ENCODE measurements at regions not wholly inside any gene's neighbourhood (a gene's known extent, or its start where the extent isn't known, plus 50 kb on each side); places are given as distances from the start of the nearest gene placed in this dataset.

GRCh38 chr2:17272652-17273525, 245.4 kb downstream of the RAD51AP2 start:
- TF ChIP-seq CTCF (conservative IDR thresholded peaks at IDR 0.05; ENCODE audit: low read depth in 2 of 2) (no peak), EZH2 (IDR thresholded peaks at IDR 0.05; ENCODE audit: low read depth, unreplicated experiment) (no peak), POLR2AphosphoS5 (IDR thresholded peaks at IDR 0.05; ENCODE audit: low read depth) (no peak), JUNB (IDR thresholded peaks at IDR 0.05; ENCODE audit: unreplicated experiment) (no peak), EZH2phosphoT487 (IDR thresholded peaks at IDR 0.05; ENCODE audit: unreplicated experiment) (no peak), STAT1 (IDR thresholded peaks at IDR 0.05; ENCODE audit: unreplicated experiment) (no peak), CREB1 (CRISPR knock-in tag; IDR thresholded peaks at IDR 0.05; ENCODE audit: low read depth) (no peak), REST (IDR thresholded peaks at IDR 0.05; ENCODE audit: unreplicated experiment) (no peak)

All from GM23338 (cell line).